ENCODE measurements at regions not wholly inside any gene's neighbourhood (a gene's known extent, or its start where the extent isn't known, plus 50 kb on each side); places are given as distances from the start of the nearest gene placed in this dataset.

GRCh38 chr3:482479-482878 is 285.9 kb downstream of the CHL1 start:
- Histone ChIP-seq H3K4me3 (ENCODE audit: low read depth in 1 of 2, low read length in 2 of 2) (no peak overlapping the region), H3K36me3 (ENCODE audit: insufficient read depth, low read length) (no peaks in the 10 kb centered on the region), H3K9ac (ENCODE audit: low read length) (no peak overlapping the region), H3K4me1 (ENCODE audit: insufficient read depth, low read length) (no peaks in the 10 kb centered on the region), H3K27me3 (ENCODE audit: control insufficient read depth in 1 of 2, insufficient read depth in 2 of 2, low read length in 2 of 2) (no peaks in the 10 kb centered on the region), H3K9me3 (ENCODE audit: low read length) (no peaks in the 10 kb centered on the region), H3K27ac (ENCODE audit: low read depth, low read length) (no peak overlapping the region)

GRCh38 chr3:484341-484740 is 287.8 kb downstream of the CHL1 start:
- H3K4me1 ChIP-seq (ENCODE audit: insufficient read depth, low read length), result no peaks in the 10 kb centered on the region
- H3K36me3 ChIP-seq (ENCODE audit: insufficient read depth, low read length), result no peaks in the 10 kb centered on the region
- no peak overlapping the region for H3K9ac ChIP-seq (ENCODE audit: low read length)
- H3K27ac ChIP-seq (ENCODE audit: low read depth, low read length), result no peak overlapping the region
- no peaks in the 10 kb centered on the region for H3K9me3 ChIP-seq (ENCODE audit: low read length)
- H3K27me3 ChIP-seq (ENCODE audit: control insufficient read depth in 1 of 2, insufficient read depth in 2 of 2, low read length in 2 of 2), result no peaks in the 10 kb centered on the region
- H3K4me3 ChIP-seq (ENCODE audit: low read depth in 1 of 2, low read length in 2 of 2), result no peak overlapping the region

- Histone ChIP-seq H3K9ac (ENCODE audit: low read length) (no peak overlapping the region), H3K4me3 (ENCODE audit: low read depth in 1 of 2, low read length in 2 of 2) (no peak overlapping the region), H3K9me3 (ENCODE audit: low read length) (no peaks in the 10 kb centered on the region), H3K27ac (ENCODE audit: low read depth, low read length) (no peak overlapping the region), H3K36me3 (ENCODE audit: insufficient read depth, low read length) (no peaks in the 10 kb centered on the region), H3K27me3 (ENCODE audit: control insufficient read depth in 1 of 2, insufficient read depth in 2 of 2, low read length in 2 of 2) (no peaks in the 10 kb centered on the region), H3K4me1 (ENCODE audit: insufficient read depth, low read length) (no peaks in the 10 kb centered on the region)
These were observed 291.1 kb downstream of the CHL1 start for GRCh38 chr3:487614-488013.

GRCh38 chr3:492586-493316 is 296.2 kb downstream of the CHL1 start:
- Histone ChIP-seq H3K4me1 (ENCODE audit: insufficient read depth, low read length) (no peaks in the 10 kb centered on the region), H3K4me3 (ENCODE audit: low read depth in 1 of 2, low read length in 2 of 2) (no peak overlapping the region), H3K9me3 (ENCODE audit: low read length) (no peaks in the 10 kb centered on the region), H3K27ac (ENCODE audit: low read depth, low read length) (no peak overlapping the region), H3K9ac (ENCODE audit: low read length) (no peak overlapping the region), H3K27me3 (ENCODE audit: control insufficient read depth in 1 of 2, insufficient read depth in 2 of 2, low read length in 2 of 2) (no peaks in the 10 kb centered on the region), H3K36me3 (ENCODE audit: insufficient read depth, low read length) (no peaks in the 10 kb centered on the region)

- no peaks in the 10 kb centered on the region for H3K27me3 ChIP-seq (ENCODE audit: control insufficient read depth in 1 of 2, insufficient read depth in 2 of 2, low read length in 2 of 2)
- no peak overlapping the region for H3K27ac ChIP-seq (ENCODE audit: low read depth, low read length)
- no peaks in the 10 kb centered on the region for H3K36me3 ChIP-seq (ENCODE audit: insufficient read depth, low read length)
- H3K9ac ChIP-seq (ENCODE audit: low read length), result no peak overlapping the region
- H3K4me3 ChIP-seq (ENCODE audit: low read depth in 1 of 2, low read length in 2 of 2), result no peak overlapping the region
- H3K9me3 ChIP-seq (ENCODE audit: low read length), result no peaks in the 10 kb centered on the region
- H3K4me1 ChIP-seq (ENCODE audit: insufficient read depth, low read length), result no peaks in the 10 kb centered on the region
These were observed 297.6 kb downstream of the CHL1 start for GRCh38 chr3:494190-494589.

- no peak overlapping the region for H3K27ac ChIP-seq (ENCODE audit: low read depth, low read length)
- H3K36me3 ChIP-seq (ENCODE audit: insufficient read depth, low read length), result no peaks in the 10 kb centered on the region
- no peak overlapping the region for H3K4me3 ChIP-seq (ENCODE audit: low read depth in 1 of 2, low read length in 2 of 2)
- no peak overlapping the region for H3K9ac ChIP-seq (ENCODE audit: low read length)
- no peaks in the 10 kb centered on the region for H3K27me3 ChIP-seq (ENCODE audit: control insufficient read depth in 1 of 2, insufficient read depth in 2 of 2, low read length in 2 of 2)
- H3K4me1 ChIP-seq (ENCODE audit: insufficient read depth, low read length), result no peaks in the 10 kb centered on the region
- H3K9me3 ChIP-seq (ENCODE audit: low read length), result no peaks in the 10 kb centered on the region
These were observed 301.9 kb downstream of the CHL1 start for GRCh38 chr3:498487-498886.

- no peaks in the 10 kb centered on the region for H3K36me3 ChIP-seq (ENCODE audit: insufficient read depth, low read length)
- H3K4me3 ChIP-seq (ENCODE audit: low read depth in 1 of 2, low read length in 2 of 2), result no peak overlapping the region
- no peak overlapping the region for H3K27ac ChIP-seq (ENCODE audit: low read depth, low read length)
- no peaks in the 10 kb centered on the region for H3K4me1 ChIP-seq (ENCODE audit: insufficient read depth, low read length)
- no peaks in the 10 kb centered on the region for H3K27me3 ChIP-seq (ENCODE audit: control insufficient read depth in 1 of 2, insufficient read depth in 2 of 2, low read length in 2 of 2)
- no peaks in the 10 kb centered on the region for H3K9me3 ChIP-seq (ENCODE audit: low read length)
- H3K9ac ChIP-seq (ENCODE audit: low read length), result no peak overlapping the region
These were observed 302.6 kb downstream of the CHL1 start for GRCh38 chr3:499001-499761.

GRCh38 chr3:502486-502885 is 305.9 kb downstream of the CHL1 start:
- Histone ChIP-seq H3K36me3 (ENCODE audit: insufficient read depth, low read length) (no peaks in the 10 kb centered on the region), H3K9ac (ENCODE audit: low read length) (no peak overlapping the region), H3K9me3 (ENCODE audit: low read length) (no peaks in the 10 kb centered on the region), H3K27me3 (ENCODE audit: control insufficient read depth in 1 of 2, insufficient read depth in 2 of 2, low read length in 2 of 2) (no peaks in the 10 kb centered on the region), H3K27ac (ENCODE audit: low read depth, low read length) (no peak overlapping the region), H3K4me1 (ENCODE audit: insufficient read depth, low read length) (no peaks in the 10 kb centered on the region), H3K4me3 (ENCODE audit: low read depth in 1 of 2, low read length in 2 of 2) (no peak overlapping the region)

GRCh38 chr3:513301-513700 is 316.7 kb downstream of the CHL1 start:
- Histone ChIP-seq H3K9ac (ENCODE audit: low read length) (no peak overlapping the region), H3K4me1 (ENCODE audit: insufficient read depth, low read length) (no peaks in the 10 kb centered on the region), H3K27me3 (ENCODE audit: control insufficient read depth in 1 of 2, insufficient read depth in 2 of 2, low read length in 2 of 2) (no peaks in the 10 kb centered on the region), H3K36me3 (ENCODE audit: insufficient read depth, low read length) (no peaks in the 10 kb centered on the region), H3K4me3 (ENCODE audit: low read depth in 1 of 2, low read length in 2 of 2) (no peak overlapping the region), H3K27ac (ENCODE audit: low read depth, low read length) (no peak overlapping the region), H3K9me3 (ENCODE audit: low read length) (no peaks in the 10 kb centered on the region)

GRCh38 chr3:514192-514591 is 317.6 kb downstream of the CHL1 start:
- H3K9ac ChIP-seq (ENCODE audit: low read length), result no peak overlapping the region
- no peaks in the 10 kb centered on the region for H3K9me3 ChIP-seq (ENCODE audit: low read length)
- H3K36me3 ChIP-seq (ENCODE audit: insufficient read depth, low read length), result no peaks in the 10 kb centered on the region
- no peak overlapping the region for H3K27ac ChIP-seq (ENCODE audit: low read depth, low read length)
- H3K27me3 ChIP-seq (ENCODE audit: control insufficient read depth in 1 of 2, insufficient read depth in 2 of 2, low read length in 2 of 2), result no peaks in the 10 kb centered on the region
- H3K4me3 ChIP-seq (ENCODE audit: low read depth in 1 of 2, low read length in 2 of 2), result no peak overlapping the region
- H3K4me1 ChIP-seq (ENCODE audit: insufficient read depth, low read length), result no peaks in the 10 kb centered on the region

- Histone ChIP-seq H3K27ac (ENCODE audit: low read depth, low read length) (no peak overlapping the region), H3K9ac (ENCODE audit: low read length) (no peak overlapping the region), H3K36me3 (ENCODE audit: insufficient read depth, low read length) (no peaks in the 10 kb centered on the region), H3K4me1 (ENCODE audit: insufficient read depth, low read length) (no peaks in the 10 kb centered on the region), H3K9me3 (ENCODE audit: low read length) (no peaks in the 10 kb centered on the region), H3K27me3 (ENCODE audit: control insufficient read depth in 1 of 2, insufficient read depth in 2 of 2, low read length in 2 of 2) (no peaks in the 10 kb centered on the region), H3K4me3 (ENCODE audit: low read depth in 1 of 2, low read length in 2 of 2) (no peak overlapping the region)
These were observed 322.5 kb downstream of the CHL1 start for GRCh38 chr3:519026-519425.

- Histone ChIP-seq H3K9me3 (ENCODE audit: low read length) (no peaks in the 10 kb centered on the region), H3K27ac (ENCODE audit: low read depth, low read length) (no peak overlapping the region), H3K36me3 (ENCODE audit: insufficient read depth, low read length) (no peaks in the 10 kb centered on the region), H3K4me3 (ENCODE audit: low read depth in 1 of 2, low read length in 2 of 2) (no peak overlapping the region), H3K9ac (ENCODE audit: low read length) (no peak overlapping the region), H3K4me1 (ENCODE audit: insufficient read depth, low read length) (no peaks in the 10 kb centered on the region), H3K27me3 (ENCODE audit: control insufficient read depth in 1 of 2, insufficient read depth in 2 of 2, low read length in 2 of 2) (no peaks in the 10 kb centered on the region)
These were observed 326.3 kb downstream of the CHL1 start for GRCh38 chr3:522888-523287.
